NCI-H1417 (cell line): ENCODE measurements at regions not wholly inside any gene's neighbourhood (a gene's known extent, or its start where the extent isn't known, plus 50 kb on each side); places are given as distances from the start of the nearest gene placed in this dataset.
"Not testable (repeated sequence)": the region's sequence is repeated elsewhere in the genome, so short reads cannot be mapped to it uniquely, and the experiment has no call there.

ENCODE experiments used
- DNase-seq, 3 experiments: peaks; one replicate each; lab custom pipeline; 2025; lab: John Stamatoyannopoulos, UW

DNA sequence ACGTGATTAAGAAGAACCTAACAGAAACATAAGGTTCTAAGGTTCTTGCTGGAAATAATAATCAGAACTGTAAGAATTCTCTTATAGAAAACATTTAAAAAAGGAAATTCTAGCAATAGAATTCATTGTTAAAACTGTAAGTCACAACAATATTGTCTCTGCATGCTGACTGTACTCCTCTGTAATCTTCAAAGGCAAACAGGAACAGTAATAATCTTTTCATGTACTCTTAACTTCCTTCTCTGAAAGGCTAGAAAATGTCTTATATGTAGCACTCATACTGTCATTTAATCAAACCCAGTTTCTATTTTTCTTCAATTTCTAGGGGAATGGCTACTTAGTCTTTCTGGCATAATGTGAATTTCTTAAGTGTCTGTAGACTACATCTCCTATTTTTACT, 103.5 kb upstream of the AGAP9 start:
- DNase-seq, result not testable (repeated sequence)

DNA sequence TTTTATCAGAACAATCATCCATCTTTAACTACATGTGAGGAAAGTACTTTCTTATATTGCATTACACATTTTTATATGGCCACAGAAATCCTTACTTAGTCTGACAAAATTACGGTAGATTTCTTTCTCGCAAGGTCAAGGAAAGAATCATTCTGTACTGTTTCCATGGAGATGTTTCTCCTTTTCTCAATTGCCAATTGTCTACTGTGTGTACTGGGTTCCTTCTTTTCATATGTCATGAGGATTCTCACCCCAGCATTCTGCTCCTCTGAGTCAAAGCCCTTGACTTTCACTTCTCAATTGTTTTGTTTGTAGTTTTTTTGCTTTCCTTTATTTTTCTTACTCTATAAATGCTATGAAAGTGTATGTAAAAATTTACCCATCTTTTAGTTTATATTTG, 99.3 kb upstream of the AGAP9 start:
- DNase-seq, result not testable (repeated sequence)

- not testable (repeated sequence) for DNase-seq
Observed at GRCh38 chr10:47619300-47620012, 96.0 kb upstream of the AGAP9 start.

DNA sequence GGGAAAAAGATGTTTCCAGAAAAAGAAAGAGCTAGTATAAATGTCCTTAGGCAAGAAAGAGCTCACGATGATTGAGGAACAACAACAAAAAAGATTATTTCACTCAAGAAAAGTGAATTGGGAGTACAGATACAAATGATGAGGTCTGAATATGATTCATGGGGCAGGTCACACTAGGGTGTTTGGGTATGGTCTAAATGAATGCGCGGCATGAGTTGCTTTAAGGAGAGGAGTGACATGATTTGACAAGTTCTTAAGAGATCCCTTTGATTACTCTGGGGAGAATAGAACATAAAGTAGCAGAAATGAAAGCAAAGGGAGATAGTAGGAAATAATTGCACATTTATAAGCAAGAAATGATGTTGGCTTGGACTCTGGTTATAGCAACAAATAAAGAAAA, 85.9 kb upstream of the AGAP9 start:
- DNase-seq, result not testable (repeated sequence)

- not testable (repeated sequence) for DNase-seq
Observed at GRCh38 chr10:47605791-47606773, 82.6 kb upstream of the AGAP9 start.

DNA sequence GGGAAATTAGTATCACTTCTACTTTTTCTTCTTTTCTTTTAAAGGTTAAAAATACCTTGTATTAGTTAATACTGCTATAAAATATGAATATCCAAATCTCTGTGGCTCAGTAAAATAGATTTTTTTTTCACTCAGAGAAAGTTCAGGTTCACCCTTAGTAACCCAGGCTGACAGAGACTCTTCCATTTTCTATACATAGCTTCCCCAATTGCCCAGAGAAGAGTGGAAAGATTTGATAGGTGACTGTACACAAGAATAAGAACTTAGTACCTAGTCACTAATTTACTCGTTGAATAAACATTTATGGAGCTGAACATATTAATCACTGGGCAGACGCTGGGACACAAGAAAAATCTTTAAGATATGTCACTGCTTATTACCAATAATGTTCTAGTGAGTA, 77.2 kb upstream of the AGAP9 start:
- not testable (repeated sequence) for DNase-seq

GRCh38 chr10:47600127-47600526, 76.7 kb upstream of the AGAP9 start:
- not testable (repeated sequence) for DNase-seq

GRCh38 chr10:47599657-47600056, 76.2 kb upstream of the AGAP9 start:
- not testable (repeated sequence) for DNase-seq

- DNase-seq, result not testable (repeated sequence)
Observed at GRCh38 chr10:47593805-47594204, 70.4 kb upstream of the AGAP9 start.

DNA sequence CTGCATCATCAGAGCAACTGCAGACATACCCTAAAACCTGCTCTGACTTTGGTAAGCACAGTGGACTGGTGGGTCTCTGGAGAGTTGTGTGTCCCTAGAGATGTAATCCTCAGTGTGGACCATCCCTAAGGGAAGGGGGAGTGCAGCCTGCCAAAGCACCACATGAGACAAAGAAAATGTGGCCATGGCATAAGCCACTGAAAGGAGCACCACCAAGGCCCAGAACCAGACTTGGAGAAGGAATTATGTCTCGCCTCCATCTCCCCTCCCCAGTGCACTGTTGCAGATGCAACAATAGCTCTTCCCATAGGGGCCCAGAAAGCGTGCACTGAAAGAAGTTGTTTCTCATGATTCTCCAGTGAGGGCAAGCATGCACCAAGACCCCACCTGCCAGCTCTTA, 69.7 kb upstream of the AGAP9 start:
- DNase-seq, result not testable (repeated sequence)

- not testable (repeated sequence) for DNase-seq
Observed at GRCh38 chr10:47590956-47591355, 67.5 kb upstream of the AGAP9 start.

GRCh38 chr10:47590534-47590933, 67.1 kb upstream of the AGAP9 start:
- DNase-seq, result not testable (repeated sequence)

GRCh38 chr10:47582051-47582450, 58.6 kb upstream of the AGAP9 start:
- not testable (repeated sequence) for DNase-seq

GRCh38 chr10:47580063-47580462, 56.6 kb upstream of the AGAP9 start:
- DNase-seq, result not testable (repeated sequence)

DNA sequence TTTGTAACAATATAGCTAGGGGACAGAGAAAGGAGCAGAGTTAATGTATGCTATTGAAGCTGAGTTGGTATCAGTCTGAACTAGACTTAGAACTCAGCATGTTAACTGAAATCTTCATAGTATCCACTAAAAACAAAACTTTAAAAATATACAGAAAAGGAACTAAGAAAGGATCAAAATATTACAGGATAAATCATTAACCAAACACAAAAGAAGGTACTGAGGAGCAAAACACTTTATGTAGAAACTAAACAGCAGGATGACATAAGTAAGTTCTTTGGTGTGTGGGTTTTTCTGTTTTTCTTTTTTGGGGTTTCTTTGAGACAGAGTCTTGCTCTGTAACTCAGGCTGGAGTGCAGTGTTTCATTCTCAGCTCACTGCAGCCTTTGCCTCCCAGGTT, 55.1 kb upstream of the AGAP9 start:
- DNase-seq, result not testable (repeated sequence)
